SK-N-SH (cell line): ENCODE measurements at regions not wholly inside any gene's neighbourhood (a gene's known extent, or its start where the extent isn't known, plus 50 kb on each side); places are given as distances from the start of the nearest gene placed in this dataset.

Experiments used
- CHD2 ChIP-seq: fragments of 150-350 bp; IDR thresholded peaks from 2 replicates; pipeline ENCODE4 v1.6.1; 2018; ENCODE audit warnings: low read length; ENCODE audit not compliant: partially characterized antibody
- EP300 ChIP-seq, 2 experiments: IDR thresholded peaks; 2 replicates each; pipeline versions ENCODE4 v1.4.0 to v1.6.1; 2012; ENCODE audit warnings: borderline replicate concordance in 1 of 2, low read depth in 1 of 2, low read length in 1 of 2
- EZH2phosphoT487 ChIP-seq: fragments of 200-600 bp; sonication (generic); IDR thresholded peaks from 2 replicates; pipeline ENCODE4 v1.6.1; 2017; ENCODE audit warnings: low read depth, mixed run types, mild to moderate bottlenecking, antibody characterized with exemption, moderate library complexity, borderline replicate concordance
- FOXJ3 ChIP-seq: sonication (generic); formaldehyde crosslinking; IDR thresholded peaks from 2 replicates; pipeline ENCODE4 v1.5.1; 2020; ENCODE audit warnings: mild to moderate bottlenecking, missing genetic modification reagents
- GABPA ChIP-seq: IDR thresholded peaks from 2 replicates; pipeline ENCODE4 v1.4.0; 2012; ENCODE audit warnings: low read depth, mild to moderate bottlenecking
- NRF1 ChIP-seq: IDR thresholded peaks from 2 replicates; pipeline ENCODE4 v1.6.1; 2012; ENCODE audit warnings: low read depth, mild to moderate bottlenecking, low read length
- RCOR1 ChIP-seq: fragments of 150-350 bp; IDR thresholded peaks from 2 replicates; pipeline ENCODE4 v1.6.1; 2017; ENCODE audit warnings: antibody characterized with exemption, low read length
- REST ChIP-seq: IDR thresholded peaks from 2 replicates; pipeline ENCODE4 v1.6.1; 2012; ENCODE audit warnings: mild to moderate bottlenecking, low read depth, low read length, moderate library complexity
- TAF1 ChIP-seq: IDR thresholded peaks from 2 replicates; pipeline ENCODE4 v1.6.1; 2012; ENCODE audit warnings: low read depth, mild to moderate bottlenecking, low read length, moderate library complexity, borderline replicate concordance
- TCF12 ChIP-seq: IDR thresholded peaks from 2 replicates; pipeline ENCODE4 v1.4.0; 2012
- TF ChIP-seq, protein P1 (sequence below): fragments of 200-600 bp; sonication (generic); IDR thresholded peaks from 2 replicates; pipeline ENCODE4 v1.6.1; 2017; ENCODE audit warnings: antibody characterized with exemption, mild to moderate bottlenecking, moderate library complexity

GRCh38 chr18:78526275-78526674 is 453.3 kb upstream of the SALL3 start:
- TF ChIP-seq CHD2 (no peak), TAF1 (no peak), EP300 (IDR thresholded peaks at IDR 0.05; ENCODE audit: borderline replicate concordance in 1 of 2, low read depth in 1 of 2, low read length in 1 of 2) (no peak), GABPA (no peak), REST (no peak), TCF12 (no peak), NRF1 (no peak), EZH2phosphoT487 (no peak), FOXJ3 (CRISPR knock-in tag) (no peak), RCOR1 (no peak)
- TF ChIP-seq, protein P1, sequence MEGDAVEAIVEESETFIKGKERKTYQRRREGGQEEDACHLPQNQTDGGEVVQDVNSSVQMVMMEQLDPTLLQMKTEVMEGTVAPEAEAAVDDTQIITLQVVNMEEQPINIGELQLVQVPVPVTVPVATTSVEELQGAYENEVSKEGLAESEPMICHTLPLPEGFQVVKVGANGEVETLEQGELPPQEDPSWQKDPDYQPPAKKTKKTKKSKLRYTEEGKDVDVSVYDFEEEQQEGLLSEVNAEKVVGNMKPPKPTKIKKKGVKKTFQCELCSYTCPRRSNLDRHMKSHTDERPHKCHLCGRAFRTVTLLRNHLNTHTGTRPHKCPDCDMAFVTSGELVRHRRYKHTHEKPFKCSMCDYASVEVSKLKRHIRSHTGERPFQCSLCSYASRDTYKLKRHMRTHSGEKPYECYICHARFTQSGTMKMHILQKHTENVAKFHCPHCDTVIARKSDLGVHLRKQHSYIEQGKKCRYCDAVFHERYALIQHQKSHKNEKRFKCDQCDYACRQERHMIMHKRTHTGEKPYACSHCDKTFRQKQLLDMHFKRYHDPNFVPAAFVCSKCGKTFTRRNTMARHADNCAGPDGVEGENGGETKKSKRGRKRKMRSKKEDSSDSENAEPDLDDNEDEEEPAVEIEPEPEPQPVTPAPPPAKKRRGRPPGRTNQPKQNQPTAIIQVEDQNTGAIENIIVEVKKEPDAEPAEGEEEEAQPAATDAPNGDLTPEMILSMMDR = no peak
